Mesenchymal stem cell (in vitro differentiated cells and primary cell): ENCODE measurements at regions not wholly inside any gene's neighbourhood (a gene's known extent, or its start where the extent isn't known, plus 50 kb on each side); places are given as distances from the start of the nearest gene placed in this dataset.

ENCODE experiments used
- DNase-seq: peaks from one replicate; pipeline ENCODE4 v3.0.0-alpha.2; 2013
- H2AFZ ChIP-seq: one replicate; pipeline ENCODE4 v1.6.1; 2013; ENCODE audit warnings: low read depth, mild to moderate bottlenecking, control low read depth, inconsistent platforms, low read length, moderate library complexity
- H2AK5ac ChIP-seq: 2 replicates; pipeline ENCODE4 v1.6.1; 2013; ENCODE audit warnings: low read length, moderate library complexity, mild to moderate bottlenecking, inconsistent platforms; ENCODE audit not compliant: severe bottlenecking
- H2BK120ac ChIP-seq: one replicate; pipeline ENCODE4 v1.6.1; 2013; ENCODE audit warnings: low read depth, mild to moderate bottlenecking, inconsistent platforms, low read length, moderate library complexity
- H2BK12ac ChIP-seq, 2 experiments: one replicate each; pipeline ENCODE4 v1.6.1; 2013; ENCODE audit warnings: inconsistent platforms in 2 of 2, low read length in 2 of 2, mild to moderate bottlenecking in 2 of 2, moderate library complexity in 2 of 2, control low read depth in 1 of 2
- H2BK15ac ChIP-seq: one replicate; pipeline ENCODE4 v1.6.1; 2013; ENCODE audit warnings: mild to moderate bottlenecking, low read depth, inconsistent platforms; ENCODE audit not compliant: poor library complexity, severe bottlenecking
- H2BK5ac ChIP-seq: 2 replicates; pipeline ENCODE4 v1.6.1; 2013; ENCODE audit warnings: low read depth, mild to moderate bottlenecking, low read length, control low read depth, inconsistent platforms; ENCODE audit not compliant: poor library complexity, severe bottlenecking
- H3K14ac ChIP-seq, 2 experiments: one replicate each; pipeline ENCODE4 v1.6.1; 2013; ENCODE audit warnings: inconsistent platforms in 2 of 2, low read length in 2 of 2, control low read depth in 1 of 2, mild to moderate bottlenecking in 1 of 2, moderate library complexity in 1 of 2
- H3K18ac ChIP-seq, 2 experiments: one replicate each; pipeline ENCODE4 v1.6.1; 2013; ENCODE audit warnings: inconsistent platforms in 2 of 2, low read length in 2 of 2, control low read depth in 1 of 2, low read depth in 1 of 2, mild to moderate bottlenecking in 1 of 2
- H3K23ac ChIP-seq, 2 experiments: one replicate each; pipeline ENCODE4 v1.6.1; 2013; ENCODE audit warnings: inconsistent platforms in 2 of 2, low read length in 2 of 2, mild to moderate bottlenecking in 2 of 2, moderate library complexity in 2 of 2, control low read depth in 1 of 2
- H3K27ac ChIP-seq: 2 replicates; pipeline ENCODE4 v1.5.1; 2013; ENCODE audit warnings: mild to moderate bottlenecking, moderate library complexity, low read length, control low read depth, inconsistent platforms; ENCODE audit not compliant: poor library complexity, severe bottlenecking
- H3K27me3 ChIP-seq, 2 experiments: 2 replicates each; pipeline versions ENCODE4 v1.6.1 to v1.7.0; 2013; ENCODE audit warnings: low read length in 2 of 2, mild to moderate bottlenecking in 2 of 2, moderate library complexity in 2 of 2, control low read depth in 1 of 2, inconsistent platforms in 1 of 2; ENCODE audit not compliant: control insufficient read depth in 1 of 2, insufficient read depth in 1 of 2
- H3K36me3 ChIP-seq, 2 experiments: 2 replicates each; pipeline versions ENCODE4 v1.6.1 to v1.7.0; 2013; ENCODE audit warnings: low read length in 2 of 2, control low read depth in 1 of 2, inconsistent platforms in 1 of 2, low read depth in 1 of 2, mild to moderate bottlenecking in 1 of 2; ENCODE audit not compliant: insufficient read depth in 2 of 2, control insufficient read depth in 1 of 2
- H3K4ac ChIP-seq, 2 experiments: one replicate each; pipeline ENCODE4 v1.6.1; 2013; ENCODE audit warnings: inconsistent platforms in 2 of 2, low read length in 2 of 2, mild to moderate bottlenecking in 2 of 2, moderate library complexity in 2 of 2, control low read depth in 1 of 2, low read depth in 1 of 2
- H3K4me1 ChIP-seq: 2 replicates; pipeline ENCODE4 v1.6.1; 2013; ENCODE audit warnings: low read depth, low read length, control low read depth; ENCODE audit not compliant: control insufficient read depth, insufficient read depth
- H3K4me2 ChIP-seq: 2 replicates; pipeline ENCODE4 v1.6.1; 2013; ENCODE audit warnings: low read length, mild to moderate bottlenecking, inconsistent platforms; ENCODE audit not compliant: poor library complexity, severe bottlenecking
- H3K4me3 ChIP-seq, 2 experiments: 2 replicates each; pipeline versions ENCODE4 v1.5.1 to v1.7.0; 2013; ENCODE audit warnings: low read length in 2 of 2, mild to moderate bottlenecking in 2 of 2, control low read depth in 1 of 2, low read depth in 1 of 2; ENCODE audit not compliant: insufficient read depth in 1 of 2
- H3K79me1 ChIP-seq: replicated peaks from 2 replicates; pipeline ENCODE4 v1.6.1; 2013; ENCODE audit warnings: mild to moderate bottlenecking, control low read depth, low read length, inconsistent platforms; ENCODE audit not compliant: poor library complexity, severe bottlenecking
- H3K9ac ChIP-seq: 2 replicates; pipeline ENCODE4 v1.7.0; 2013; ENCODE audit warnings: mild to moderate bottlenecking, low read length, moderate library complexity
- H3K9me3 ChIP-seq: 2 replicates; pipeline ENCODE4 v1.7.0; 2013; ENCODE audit warnings: mild to moderate bottlenecking, low read length; ENCODE audit not compliant: control insufficient read depth
- H4K8ac ChIP-seq: one replicate; pipeline ENCODE4 v1.6.1; 2013; ENCODE audit warnings: inconsistent platforms, mild to moderate bottlenecking, low read length, moderate library complexity
- H4K91ac ChIP-seq: one replicate; pipeline ENCODE4 v1.6.1; 2013; ENCODE audit warnings: mild to moderate bottlenecking, low read length, inconsistent platforms
- WGBS: methylation state at CpG from one replicate; pipeline ENCODE4 v1.1.7; 2013; ENCODE audit warnings: mixed read lengths; 5-methylcytosine and 5-hydroxymethylcytosine counted together

DNA sequence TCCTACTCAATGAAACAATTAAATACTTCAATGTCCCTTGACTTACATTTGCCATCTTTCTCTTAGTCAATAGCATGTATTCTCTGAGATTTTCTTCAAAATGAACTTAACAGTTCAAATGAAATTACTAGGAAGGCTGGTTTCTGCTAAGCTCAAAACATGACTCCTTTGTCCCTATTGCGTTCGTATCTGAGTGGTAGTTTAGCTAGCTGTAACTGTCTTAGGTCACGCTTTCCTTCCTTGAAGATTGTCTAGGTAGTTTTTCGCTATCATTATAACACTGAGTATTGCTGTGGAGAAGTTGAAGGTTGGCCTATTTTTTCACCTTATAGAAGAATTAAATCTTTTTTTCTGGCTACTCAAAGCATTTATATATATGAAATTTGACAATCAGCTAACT is 1535.2 kb downstream of the PLA2G4A start:
- Histone ChIP-seq H3K79me1 (no peaks in the 10 kb centered on the region), H3K27me3 (no peaks in the 10 kb centered on the region), H2BK120ac (no peak overlapping the region), H3K4me3 (no peak overlapping the region), H2BK15ac (no peak overlapping the region), H3K27ac (no peak overlapping the region), H2BK12ac (no peak overlapping the region), H3K9ac (no peak overlapping the region), H3K36me3 (no peaks in the 10 kb centered on the region), H3K4ac (no peak overlapping the region), H3K18ac (no peak overlapping the region), H3K23ac (no peak overlapping the region), H3K4me2 (no peak overlapping the region), H4K8ac (no peak overlapping the region), H3K4me1 (no peaks in the 10 kb centered on the region), H3K14ac (no peak overlapping the region), H2AK5ac (no peak overlapping the region), H3K9me3 (no peaks in the 10 kb centered on the region), H2AFZ (no peak overlapping the region), H4K91ac (no peak overlapping the region), H2BK5ac (no peak overlapping the region)
- no peak for DNase-seq
- 98% methylated on average over 3 of the region's 4 CpGs for WGBS

DNA sequence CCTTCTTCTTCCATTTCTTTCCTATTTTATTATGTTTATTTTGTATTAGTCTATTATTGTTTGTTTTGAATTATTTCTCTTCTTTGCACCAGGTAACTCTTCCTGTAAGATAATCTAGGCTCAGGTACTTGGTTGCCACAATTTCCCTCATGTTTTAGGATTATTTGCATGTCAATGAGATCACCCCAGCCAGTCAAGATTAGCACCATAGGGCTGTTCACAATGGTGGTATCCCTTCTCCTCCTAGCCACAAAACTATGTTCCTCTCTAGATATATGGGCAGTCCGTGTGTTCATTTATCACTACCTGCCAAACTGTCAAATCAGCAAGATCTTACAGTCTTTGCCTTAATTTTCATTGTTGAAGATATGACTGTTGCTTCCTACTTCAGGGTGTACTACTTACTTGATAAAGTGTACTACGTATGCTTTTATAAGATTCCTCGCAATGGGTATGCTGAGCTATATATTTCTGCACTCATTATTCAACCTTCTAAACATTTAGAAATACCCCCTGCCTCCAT is 1536.2 kb downstream of the PLA2G4A start:
- Histone ChIP-seq H3K18ac (no peak overlapping the region), H3K9ac (no peak overlapping the region), H3K4me3 (no peak overlapping the region), H3K23ac (no peak overlapping the region), H3K9me3 (no peaks in the 10 kb centered on the region), H2AFZ (no peak overlapping the region), H2BK15ac (no peak overlapping the region), H2AK5ac (no peak overlapping the region), H2BK5ac (no peak overlapping the region), H4K8ac (no peak overlapping the region), H3K79me1 (no peaks in the 10 kb centered on the region), H4K91ac (peak overlapping the region; percentile 2), H3K27ac (no peak overlapping the region), H2BK120ac (no peak overlapping the region), H2BK12ac (no peak overlapping the region), H3K14ac (no peak overlapping the region), H3K36me3 (no peaks in the 10 kb centered on the region), H3K4me2 (no peak overlapping the region), H3K4me1 (no peaks in the 10 kb centered on the region), H3K4ac (no peak overlapping the region), H3K27me3 (no peaks in the 10 kb centered on the region)
- 88% methylated on average over 2 of the region's 3 CpGs for whole genome bisulfite sequencing
- no peak for DNase-seq

DNA sequence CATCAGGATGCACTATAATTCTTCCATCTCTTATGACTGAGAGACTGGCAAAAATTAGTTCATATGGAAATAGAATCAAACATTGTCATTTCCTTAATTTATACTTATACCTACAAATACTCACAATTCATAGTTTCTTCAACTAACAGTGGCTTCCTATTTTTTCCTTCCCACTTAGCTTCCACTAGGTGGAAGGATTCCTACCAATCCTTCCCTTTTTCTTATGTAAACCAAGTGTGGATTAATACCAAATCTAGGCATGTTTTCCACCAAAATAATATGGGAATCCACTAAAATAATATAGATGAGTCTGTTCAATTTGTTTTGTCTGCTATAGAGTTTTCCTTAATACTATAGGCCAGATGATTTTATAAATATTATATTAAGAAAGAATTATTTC is 1537.1 kb downstream of the PLA2G4A start:
- no peak overlapping the region for H2BK15ac ChIP-seq
- no peak overlapping the region for H2BK5ac ChIP-seq
- H3K27me3 ChIP-seq: no peaks in the 10 kb centered on the region
- no peak for DNase-seq
- H3K9ac ChIP-seq: no peak overlapping the region
- H3K14ac ChIP-seq: no peak overlapping the region
- no peak overlapping the region for H2AK5ac ChIP-seq
- no peak overlapping the region for H2AFZ ChIP-seq
- H3K4me2 ChIP-seq: no peak overlapping the region
- H3K27ac ChIP-seq: no peak overlapping the region
- H4K8ac ChIP-seq: no peak overlapping the region
- no peak overlapping the region for H3K23ac ChIP-seq
- H2BK120ac ChIP-seq: no peak overlapping the region
- no peak overlapping the region for H3K4me3 ChIP-seq
- no peak overlapping the region for H3K18ac ChIP-seq
- no peaks in the 10 kb centered on the region for H3K4me1 ChIP-seq
- no peak overlapping the region for H3K4ac ChIP-seq
- H4K91ac ChIP-seq: no peak overlapping the region
- H3K79me1 ChIP-seq: no peaks in the 10 kb centered on the region
- H2BK12ac ChIP-seq: no peak overlapping the region
- no peaks in the 10 kb centered on the region for H3K36me3 ChIP-seq
- no peaks in the 10 kb centered on the region for H3K9me3 ChIP-seq

DNA sequence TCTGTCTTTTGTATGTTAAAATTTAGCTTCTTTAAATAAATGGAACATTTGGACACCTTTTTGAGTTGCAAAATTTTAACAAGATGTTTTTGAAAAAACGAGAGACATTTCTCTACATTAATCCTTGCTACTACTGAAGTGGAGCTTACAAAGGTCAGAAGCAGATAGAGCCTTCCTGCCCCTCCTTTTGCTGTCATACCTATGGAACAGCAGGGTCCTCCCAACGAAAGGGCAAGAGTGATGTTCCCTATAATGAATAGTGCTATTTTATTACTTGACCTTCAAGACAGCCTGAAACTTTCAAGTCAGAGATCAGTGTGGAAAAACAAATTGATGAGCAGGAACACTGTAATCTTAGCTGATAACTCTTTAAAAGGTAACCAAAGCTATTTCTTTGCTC is 1538.9 kb downstream of the PLA2G4A start:
- Histone ChIP-seq H3K79me1 (no peaks in the 10 kb centered on the region), H3K4me2 (no peak overlapping the region), H3K9me3 (no peaks in the 10 kb centered on the region), H3K4ac (no peak overlapping the region), H3K23ac (no peak overlapping the region), H3K4me1 (no peaks in the 10 kb centered on the region), H3K14ac (no peak overlapping the region), H3K36me3 (no peaks in the 10 kb centered on the region), H3K27me3 (no peaks in the 10 kb centered on the region), H2BK15ac (no peak overlapping the region), H2BK120ac (no peak overlapping the region), H2AK5ac (no peak overlapping the region), H3K4me3 (no peak overlapping the region), H2AFZ (no peak overlapping the region), H4K91ac (no peak overlapping the region), H3K9ac (no peak overlapping the region), H2BK5ac (no peak overlapping the region), H3K18ac (no peak overlapping the region), H3K27ac (no peak overlapping the region), H2BK12ac (no peak overlapping the region), H4K8ac (no peak overlapping the region)
- 100% methylated on average over 1 of the region's 2 CpGs for WGBS
- no peak for DNase-seq
